ENCODE measurements at regions not wholly inside any gene's neighbourhood (a gene's known extent, or its start where the extent isn't known, plus 50 kb on each side); places are given as distances from the start of the nearest gene placed in this dataset.

- TF ChIP-seq YY1 (IDR thresholded peaks at IDR 0.05; ENCODE audit: insufficient read depth, insufficient read length) (no peak), ZNF274 (IDR thresholded peaks at IDR 0.05; ENCODE audit: low read depth, low read length) (no peak)
Observed at GRCh38 chr2:17084877-17085276, 419.2 kb upstream of the CYRIA start.

Data from NT2/D1 (cell line).